ENCODE measurements at regions not wholly inside any gene's neighbourhood (a gene's known extent, or its start where the extent isn't known, plus 50 kb on each side); places are given as distances from the start of the nearest gene placed in this dataset.

GRCh38 chr2:241978670-241979069, 109.1 kb downstream of the RTP5 start:
- POLR2A ChIA-PET = no interaction called here

DNA sequence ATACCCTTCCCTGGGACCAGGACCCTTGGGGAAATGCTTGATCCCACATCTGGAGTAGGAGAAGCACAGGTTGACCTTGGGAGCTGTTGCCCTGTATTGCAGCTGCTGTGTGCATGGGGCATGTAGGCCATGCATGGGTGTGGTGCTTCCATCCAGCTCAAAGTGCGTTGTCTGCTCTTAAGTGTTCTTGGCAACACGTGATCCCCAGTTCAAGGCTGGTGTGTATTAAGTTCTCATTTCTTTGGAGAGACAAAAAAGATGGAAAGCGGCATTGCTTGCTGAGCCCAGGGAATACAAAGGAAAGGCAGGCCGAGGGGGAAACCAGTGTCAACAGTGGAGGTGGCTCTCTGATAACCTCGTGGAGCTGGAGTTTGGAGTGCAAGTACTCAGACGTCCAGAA, 110.7 kb downstream of the RTP5 start:
- Histone ChIP-seq H3K4me3 (ENCODE audit: low read depth, low read length) (no peak overlapping the region), H3K36me3 (ENCODE audit: control insufficient read depth, insufficient read depth, low read length) (no peaks in the 10 kb centered on the region), H3K27me3 (replicated peaks; ENCODE audit: control insufficient read depth, insufficient read depth, low read length) (no peaks in the 10 kb centered on the region), H3K9me3 (no peaks in the 10 kb centered on the region), H3K4me1 (no peaks in the 10 kb centered on the region)
- no peaks in the 10 kb centered on the region for H3K9me3 Mint-ChIP-seq (ENCODE audit: unreplicated experiment)
- H3K4me3 Mint-ChIP-seq (ENCODE audit: unreplicated experiment) = no peak overlapping the region
- ChIA-PET CTCF (no interaction called here), POLR2A (no interaction called here)
- H3K36me3 Mint-ChIP-seq (ENCODE audit: insufficient read depth, unreplicated experiment) = no peaks in the 10 kb centered on the region
- no peaks in the 10 kb centered on the region for H3K4me1 Mint-ChIP-seq (ENCODE audit: low read depth, unreplicated experiment)
- intact Hi-C loops (cut with micrococcal nuclease; ENCODE audit: unreplicated experiment) = no loop called here
- no peak overlapping the region for H3K27ac Mint-ChIP-seq (ENCODE audit: unreplicated experiment)
- BruUV-seq (replicated peaks) = no TSS peak
- no peaks in the 10 kb centered on the region for H3K27me3 Mint-ChIP-seq (ENCODE audit: insufficient read depth, unreplicated experiment)
- TF ChIP-seq, protein P1, sequence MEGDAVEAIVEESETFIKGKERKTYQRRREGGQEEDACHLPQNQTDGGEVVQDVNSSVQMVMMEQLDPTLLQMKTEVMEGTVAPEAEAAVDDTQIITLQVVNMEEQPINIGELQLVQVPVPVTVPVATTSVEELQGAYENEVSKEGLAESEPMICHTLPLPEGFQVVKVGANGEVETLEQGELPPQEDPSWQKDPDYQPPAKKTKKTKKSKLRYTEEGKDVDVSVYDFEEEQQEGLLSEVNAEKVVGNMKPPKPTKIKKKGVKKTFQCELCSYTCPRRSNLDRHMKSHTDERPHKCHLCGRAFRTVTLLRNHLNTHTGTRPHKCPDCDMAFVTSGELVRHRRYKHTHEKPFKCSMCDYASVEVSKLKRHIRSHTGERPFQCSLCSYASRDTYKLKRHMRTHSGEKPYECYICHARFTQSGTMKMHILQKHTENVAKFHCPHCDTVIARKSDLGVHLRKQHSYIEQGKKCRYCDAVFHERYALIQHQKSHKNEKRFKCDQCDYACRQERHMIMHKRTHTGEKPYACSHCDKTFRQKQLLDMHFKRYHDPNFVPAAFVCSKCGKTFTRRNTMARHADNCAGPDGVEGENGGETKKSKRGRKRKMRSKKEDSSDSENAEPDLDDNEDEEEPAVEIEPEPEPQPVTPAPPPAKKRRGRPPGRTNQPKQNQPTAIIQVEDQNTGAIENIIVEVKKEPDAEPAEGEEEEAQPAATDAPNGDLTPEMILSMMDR (IDR thresholded peaks at IDR 0.05; ENCODE audit: insufficient read depth in 1 of 2, low read depth in 1 of 2, low read length in 1 of 2, severe bottlenecking in 1 of 2, unreplicated experiment in 1 of 2) = no peak
- DNase-seq = no peak

More at GRCh38 chr2:241978670-241979069, 109.1 kb downstream of the RTP5 start:
- Mint-ChIP-seq H3K9me3 (ENCODE audit: unreplicated experiment) (no peaks in the 10 kb centered on the region), H3K4me1 (ENCODE audit: low read depth, unreplicated experiment) (no peaks in the 10 kb centered on the region), H3K27me3 (ENCODE audit: insufficient read depth, unreplicated experiment) (no peaks in the 10 kb centered on the region), H3K36me3 (ENCODE audit: insufficient read depth, unreplicated experiment) (no peaks in the 10 kb centered on the region), H3K27ac (ENCODE audit: unreplicated experiment) (no peak overlapping the region), H3K4me3 (ENCODE audit: unreplicated experiment) (no peak overlapping the region)
- intact Hi-C loops (cut with micrococcal nuclease; ENCODE audit: unreplicated experiment) = no loop called here
- no peak for DNase-seq
- Histone ChIP-seq H3K36me3 (ENCODE audit: control insufficient read depth, insufficient read depth, low read length) (no peaks in the 10 kb centered on the region), H3K4me3 (ENCODE audit: low read depth, low read length) (no peak overlapping the region), H3K27me3 (replicated peaks; ENCODE audit: control insufficient read depth, insufficient read depth, low read length) (no peaks in the 10 kb centered on the region), H3K4me1 (no peaks in the 10 kb centered on the region), H3K9me3 (no peaks in the 10 kb centered on the region)
- CTCF ChIA-PET = no interaction called here
- BruUV-seq (replicated peaks) = no TSS peak
- TF ChIP-seq, protein P1 (IDR thresholded peaks at IDR 0.05; ENCODE audit: insufficient read depth in 1 of 2, low read depth in 1 of 2, low read length in 1 of 2, severe bottlenecking in 1 of 2, unreplicated experiment in 1 of 2) = no peak

- intact Hi-C loops (cut with micrococcal nuclease; ENCODE audit: unreplicated experiment) = no loop called here
- Histone ChIP-seq H3K9me3 (no peaks in the 10 kb centered on the region), H3K36me3 (ENCODE audit: control insufficient read depth, insufficient read depth, low read length) (no peaks in the 10 kb centered on the region), H3K4me3 (ENCODE audit: low read depth, low read length) (no peak overlapping the region), H3K27me3 (replicated peaks; ENCODE audit: control insufficient read depth, insufficient read depth, low read length) (no peaks in the 10 kb centered on the region), H3K4me1 (no peaks in the 10 kb centered on the region)
- TF ChIP-seq, protein P1 (IDR thresholded peaks at IDR 0.05; ENCODE audit: insufficient read depth in 1 of 2, low read depth in 1 of 2, low read length in 1 of 2, severe bottlenecking in 1 of 2, unreplicated experiment in 1 of 2) = no peak
- Mint-ChIP-seq H3K27ac (ENCODE audit: unreplicated experiment) (no peak overlapping the region), H3K9me3 (ENCODE audit: unreplicated experiment) (no peaks in the 10 kb centered on the region), H3K27me3 (ENCODE audit: insufficient read depth, unreplicated experiment) (peaks cover 5% of the 10 kb centered on the region), H3K4me3 (ENCODE audit: unreplicated experiment) (no peak overlapping the region), H3K36me3 (ENCODE audit: insufficient read depth, unreplicated experiment) (no peaks in the 10 kb centered on the region), H3K4me1 (ENCODE audit: low read depth, unreplicated experiment) (no peaks in the 10 kb centered on the region)
- no peak for DNase-seq
- no TSS peak for BruUV-seq (replicated peaks)
- ChIA-PET CTCF (no interaction called here), POLR2A (no interaction called here)
Observed at GRCh38 chr2:241981076-241981700, 111.7 kb downstream of the RTP5 start.
